ENCODE measurements at regions not wholly inside any gene's neighbourhood (a gene's known extent, or its start where the extent isn't known, plus 50 kb on each side); places are given as distances from the start of the nearest gene placed in this dataset.
"Not testable (repeated sequence)": the region's sequence is repeated elsewhere in the genome, so short reads cannot be mapped to it uniquely, and the experiment has no call there.

- Histone ChIP-seq H3K9ac (ENCODE audit: low read length) (no peak overlapping the region), H3K4me1 (ENCODE audit: control insufficient read depth, insufficient read depth, low read length) (no peaks in the 10 kb centered on the region), H3K27me3 (ENCODE audit: control insufficient read depth, insufficient read depth, low read length) (no peaks in the 10 kb centered on the region), H3K36me3 (ENCODE audit: control insufficient read depth, insufficient read depth, low read length) (no peaks in the 10 kb centered on the region), H3K9me3 (ENCODE audit: control insufficient read depth, low read length) (no peaks in the 10 kb centered on the region), H3K4me3 (ENCODE audit: low read length) (no peak overlapping the region)
Measured at GRCh38 chr5:167064198-167064776, 1227.2 kb upstream of the WWC1 start.

- H3K4me3 ChIP-seq (ENCODE audit: low read length), result no peak overlapping the region
- no peak overlapping the region for H3K9ac ChIP-seq (ENCODE audit: low read length)
- H3K27me3 ChIP-seq (ENCODE audit: control insufficient read depth, insufficient read depth, low read length), result no peaks in the 10 kb centered on the region
- no peaks in the 10 kb centered on the region for H3K36me3 ChIP-seq (ENCODE audit: control insufficient read depth, insufficient read depth, low read length)
- no peaks in the 10 kb centered on the region for H3K4me1 ChIP-seq (ENCODE audit: control insufficient read depth, insufficient read depth, low read length)
- no peaks in the 10 kb centered on the region for H3K9me3 ChIP-seq (ENCODE audit: control insufficient read depth, low read length)
Measured at GRCh38 chr5:167065794-167066193, 1225.7 kb upstream of the WWC1 start.

- no peaks in the 10 kb centered on the region for H3K4me1 ChIP-seq (ENCODE audit: control insufficient read depth, insufficient read depth, low read length)
Measured at GRCh38 chr5:167071981-167072610, 1219.3 kb upstream of the WWC1 start.

GRCh38 chr5:167081561-167081960 is 1209.9 kb upstream of the WWC1 start:
- H3K9ac ChIP-seq (ENCODE audit: low read length), result no peak overlapping the region
- no peaks in the 10 kb centered on the region for H3K27me3 ChIP-seq (ENCODE audit: control insufficient read depth, insufficient read depth, low read length)
- no peak overlapping the region for H3K4me3 ChIP-seq (ENCODE audit: low read length)
- H3K36me3 ChIP-seq (ENCODE audit: control insufficient read depth, insufficient read depth, low read length), result no peaks in the 10 kb centered on the region
- H3K9me3 ChIP-seq (ENCODE audit: control insufficient read depth, low read length), result no peaks in the 10 kb centered on the region
- H3K4me1 ChIP-seq (ENCODE audit: control insufficient read depth, insufficient read depth, low read length), result no peaks in the 10 kb centered on the region

More at GRCh38 chr5:167071981-167072610, 1219.3 kb upstream of the WWC1 start:
- H3K9ac ChIP-seq (ENCODE audit: low read length), result no peak overlapping the region
- no peaks in the 10 kb centered on the region for H3K9me3 ChIP-seq (ENCODE audit: control insufficient read depth, low read length)
- H3K4me3 ChIP-seq (ENCODE audit: low read length), result no peak overlapping the region
- no peaks in the 10 kb centered on the region for H3K36me3 ChIP-seq (ENCODE audit: control insufficient read depth, insufficient read depth, low read length)
- no peaks in the 10 kb centered on the region for H3K27me3 ChIP-seq (ENCODE audit: control insufficient read depth, insufficient read depth, low read length)

GRCh38 chr5:167096816-167097215 is 1194.6 kb upstream of the WWC1 start:
- Histone ChIP-seq H3K9me3 (ENCODE audit: control insufficient read depth, low read length) (no peaks in the 10 kb centered on the region), H3K27me3 (ENCODE audit: control insufficient read depth, insufficient read depth, low read length) (no peaks in the 10 kb centered on the region), H3K9ac (ENCODE audit: low read length) (no peak overlapping the region), H3K4me1 (ENCODE audit: control insufficient read depth, insufficient read depth, low read length) (no peaks in the 10 kb centered on the region), H3K36me3 (ENCODE audit: control insufficient read depth, insufficient read depth, low read length) (no peaks in the 10 kb centered on the region), H3K4me3 (ENCODE audit: low read length) (no peak overlapping the region)

GRCh38 chr5:167104351-167104750 is 1187.1 kb upstream of the WWC1 start:
- Histone ChIP-seq H3K9me3 (ENCODE audit: control insufficient read depth, low read length) (no peaks in the 10 kb centered on the region), H3K9ac (ENCODE audit: low read length) (no peak overlapping the region), H3K36me3 (ENCODE audit: control insufficient read depth, insufficient read depth, low read length) (no peaks in the 10 kb centered on the region), H3K27me3 (ENCODE audit: control insufficient read depth, insufficient read depth, low read length) (no peaks in the 10 kb centered on the region), H3K4me3 (ENCODE audit: low read length) (no peak overlapping the region), H3K4me1 (ENCODE audit: control insufficient read depth, insufficient read depth, low read length) (no peaks in the 10 kb centered on the region)

- Histone ChIP-seq H3K4me1 (ENCODE audit: control insufficient read depth, insufficient read depth, low read length) (no peaks in the 10 kb centered on the region), H3K27me3 (ENCODE audit: control insufficient read depth, insufficient read depth, low read length) (no peaks in the 10 kb centered on the region), H3K36me3 (ENCODE audit: control insufficient read depth, insufficient read depth, low read length) (no peaks in the 10 kb centered on the region), H3K9ac (ENCODE audit: low read length) (no peak overlapping the region), H3K4me3 (ENCODE audit: low read length) (no peak overlapping the region), H3K9me3 (ENCODE audit: control insufficient read depth, low read length) (no peaks in the 10 kb centered on the region)
Measured at GRCh38 chr5:167105941-167106340, 1185.5 kb upstream of the WWC1 start.

- no peak overlapping the region for H3K9ac ChIP-seq (ENCODE audit: low read length)
- no peaks in the 10 kb centered on the region for H3K9me3 ChIP-seq (ENCODE audit: control insufficient read depth, low read length)
- H3K4me3 ChIP-seq (ENCODE audit: low read length), result no peak overlapping the region
- H3K4me1 ChIP-seq (ENCODE audit: control insufficient read depth, insufficient read depth, low read length), result no peaks in the 10 kb centered on the region
- no peaks in the 10 kb centered on the region for H3K27me3 ChIP-seq (ENCODE audit: control insufficient read depth, insufficient read depth, low read length)
- H3K36me3 ChIP-seq (ENCODE audit: control insufficient read depth, insufficient read depth, low read length), result no peaks in the 10 kb centered on the region
Measured at GRCh38 chr5:167107684-167108083, 1183.8 kb upstream of the WWC1 start.

GRCh38 chr5:167108266-167108665 is 1183.2 kb upstream of the WWC1 start:
- not testable (repeated sequence) for H3K36me3 ChIP-seq (ENCODE audit: control insufficient read depth, insufficient read depth, low read length); H3K4me3 ChIP-seq (ENCODE audit: low read length); H3K9ac ChIP-seq (ENCODE audit: low read length); H3K27me3 ChIP-seq (ENCODE audit: control insufficient read depth, insufficient read depth, low read length); H3K4me1 ChIP-seq (ENCODE audit: control insufficient read depth, insufficient read depth, low read length); H3K9me3 ChIP-seq (ENCODE audit: control insufficient read depth, low read length)

GRCh38 chr5:167112556-167112955 is 1178.9 kb upstream of the WWC1 start:
- H3K36me3 ChIP-seq (ENCODE audit: control insufficient read depth, insufficient read depth, low read length), result no peaks in the 10 kb centered on the region

GRCh38 chr5:167122267-167122666 is 1169.2 kb upstream of the WWC1 start:
- no peaks in the 10 kb centered on the region for H3K9me3 ChIP-seq (ENCODE audit: control insufficient read depth, low read length)
- H3K9ac ChIP-seq (ENCODE audit: low read length), result no peak overlapping the region
- no peaks in the 10 kb centered on the region for H3K27me3 ChIP-seq (ENCODE audit: control insufficient read depth, insufficient read depth, low read length)
- H3K4me1 ChIP-seq (ENCODE audit: control insufficient read depth, insufficient read depth, low read length), result no peaks in the 10 kb centered on the region
- H3K4me3 ChIP-seq (ENCODE audit: low read length), result no peak overlapping the region
- H3K36me3 ChIP-seq (ENCODE audit: control insufficient read depth, insufficient read depth, low read length), result no peaks in the 10 kb centered on the region

More at GRCh38 chr5:167112556-167112955, 1178.9 kb upstream of the WWC1 start:
- Histone ChIP-seq H3K4me1 (ENCODE audit: control insufficient read depth, insufficient read depth, low read length) (no peaks in the 10 kb centered on the region), H3K4me3 (ENCODE audit: low read length) (no peak overlapping the region), H3K9ac (ENCODE audit: low read length) (no peak overlapping the region), H3K9me3 (ENCODE audit: control insufficient read depth, low read length) (no peaks in the 10 kb centered on the region), H3K27me3 (ENCODE audit: control insufficient read depth, insufficient read depth, low read length) (no peaks in the 10 kb centered on the region)

- H3K4me3 ChIP-seq (ENCODE audit: low read length), result no peak overlapping the region
- H3K9me3 ChIP-seq (ENCODE audit: control insufficient read depth, low read length), result no peaks in the 10 kb centered on the region
- no peaks in the 10 kb centered on the region for H3K36me3 ChIP-seq (ENCODE audit: control insufficient read depth, insufficient read depth, low read length)
- H3K9ac ChIP-seq (ENCODE audit: low read length), result no peak overlapping the region
- H3K4me1 ChIP-seq (ENCODE audit: control insufficient read depth, insufficient read depth, low read length), result no peaks in the 10 kb centered on the region
- no peaks in the 10 kb centered on the region for H3K27me3 ChIP-seq (ENCODE audit: control insufficient read depth, insufficient read depth, low read length)
Measured at GRCh38 chr5:167123126-167123525, 1168.3 kb upstream of the WWC1 start.

- Histone ChIP-seq H3K36me3 (ENCODE audit: control insufficient read depth, insufficient read depth, low read length) (no peaks in the 10 kb centered on the region), H3K4me3 (ENCODE audit: low read length) (no peak overlapping the region)
Measured at GRCh38 chr5:167128581-167128980, 1162.9 kb upstream of the WWC1 start.

More at GRCh38 chr5:167128581-167128980, 1162.9 kb upstream of the WWC1 start:
- no peak overlapping the region for H3K9ac ChIP-seq (ENCODE audit: low read length)
- no peaks in the 10 kb centered on the region for H3K27me3 ChIP-seq (ENCODE audit: control insufficient read depth, insufficient read depth, low read length)
- H3K4me1 ChIP-seq (ENCODE audit: control insufficient read depth, insufficient read depth, low read length), result no peaks in the 10 kb centered on the region
- H3K9me3 ChIP-seq (ENCODE audit: control insufficient read depth, low read length), result no peaks in the 10 kb centered on the region

Measured in mucosa of stomach (tissue), 1 donor.